ENCODE measurements at regions not wholly inside any gene's neighbourhood (a gene's known extent, or its start where the extent isn't known, plus 50 kb on each side); places are given as distances from the start of the nearest gene placed in this dataset.

GRCh38 chr22:22341736-22342135 lies 97.2 kb downstream of the VPREB1 start:
- H3K9me3 Mint-ChIP-seq: peaks cover 2% of the 10 kb centered on the region
- no peaks in the 10 kb centered on the region for H3K36me3 Mint-ChIP-seq (ENCODE audit: low read depth)
- TF ChIP-seq, protein P1, sequence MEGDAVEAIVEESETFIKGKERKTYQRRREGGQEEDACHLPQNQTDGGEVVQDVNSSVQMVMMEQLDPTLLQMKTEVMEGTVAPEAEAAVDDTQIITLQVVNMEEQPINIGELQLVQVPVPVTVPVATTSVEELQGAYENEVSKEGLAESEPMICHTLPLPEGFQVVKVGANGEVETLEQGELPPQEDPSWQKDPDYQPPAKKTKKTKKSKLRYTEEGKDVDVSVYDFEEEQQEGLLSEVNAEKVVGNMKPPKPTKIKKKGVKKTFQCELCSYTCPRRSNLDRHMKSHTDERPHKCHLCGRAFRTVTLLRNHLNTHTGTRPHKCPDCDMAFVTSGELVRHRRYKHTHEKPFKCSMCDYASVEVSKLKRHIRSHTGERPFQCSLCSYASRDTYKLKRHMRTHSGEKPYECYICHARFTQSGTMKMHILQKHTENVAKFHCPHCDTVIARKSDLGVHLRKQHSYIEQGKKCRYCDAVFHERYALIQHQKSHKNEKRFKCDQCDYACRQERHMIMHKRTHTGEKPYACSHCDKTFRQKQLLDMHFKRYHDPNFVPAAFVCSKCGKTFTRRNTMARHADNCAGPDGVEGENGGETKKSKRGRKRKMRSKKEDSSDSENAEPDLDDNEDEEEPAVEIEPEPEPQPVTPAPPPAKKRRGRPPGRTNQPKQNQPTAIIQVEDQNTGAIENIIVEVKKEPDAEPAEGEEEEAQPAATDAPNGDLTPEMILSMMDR (conservative IDR thresholded peaks at IDR 0.05): no peak
- H3K4me3 Mint-ChIP-seq: no peak overlapping the region
- H3K27ac Mint-ChIP-seq (ENCODE audit: unreplicated experiment): no peak overlapping the region
- no peak for DNase-seq (ENCODE audit: low read depth, low spot score)
- no peaks in the 10 kb centered on the region for H3K4me1 Mint-ChIP-seq
- peaks cover 71% of the 10 kb centered on the region for H3K27me3 Mint-ChIP-seq (ENCODE audit: low read depth)

DNA sequence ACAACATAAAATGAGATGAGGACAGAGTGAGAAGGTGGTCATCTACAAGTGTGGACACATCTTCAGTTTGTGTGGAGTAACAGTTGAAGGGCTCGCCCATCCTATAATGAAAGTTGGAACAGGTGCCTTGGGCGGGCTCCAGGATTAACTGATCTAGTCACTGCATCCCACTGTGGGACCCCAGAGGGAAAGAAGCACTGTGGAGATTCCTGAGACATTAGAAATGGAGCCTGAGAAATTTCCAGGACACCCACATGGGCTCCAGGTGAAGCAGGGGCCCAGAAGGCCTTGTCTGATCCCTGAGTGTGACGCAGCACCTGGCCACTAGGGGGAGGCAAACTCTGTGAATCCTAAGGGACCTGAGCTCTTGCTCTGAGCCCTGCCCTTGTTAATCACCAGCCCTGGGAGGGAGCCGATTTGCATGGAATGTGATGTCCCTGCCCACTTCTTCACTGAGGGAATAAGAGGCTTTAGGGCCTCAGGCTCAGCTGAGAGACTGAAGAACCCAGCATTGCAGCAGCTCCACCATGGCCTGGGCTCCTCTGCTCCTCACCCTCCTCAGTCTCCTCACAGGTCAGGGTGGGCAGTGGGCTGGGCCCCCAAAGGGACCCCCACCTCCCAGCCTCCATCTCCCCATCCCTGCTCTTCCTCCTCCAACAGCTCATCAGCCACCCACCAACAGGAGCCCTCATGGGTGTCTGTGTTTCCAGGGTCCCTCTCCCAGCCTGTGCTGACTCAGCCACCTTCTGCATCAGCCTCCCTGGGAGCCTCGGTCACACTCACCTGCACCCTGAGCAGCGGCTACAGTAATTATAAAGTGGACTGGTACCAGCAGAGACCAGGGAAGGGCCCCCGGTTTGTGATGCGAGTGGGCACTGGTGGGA lies 98.4 kb downstream of the VPREB1 start:
- Mint-ChIP-seq H3K4me1 (peaks cover 1% of the 10 kb centered on the region), H3K36me3 (ENCODE audit: low read depth) (no peaks in the 10 kb centered on the region), H3K27me3 (ENCODE audit: low read depth) (peaks cover 67% of the 10 kb centered on the region), H3K4me3 (no peak overlapping the region), H3K9me3 (peaks cover 2% of the 10 kb centered on the region), H3K27ac (ENCODE audit: unreplicated experiment) (no peak overlapping the region)
- TF ChIP-seq, protein P1 (conservative IDR thresholded peaks at IDR 0.05): peak; percentile 90
- DNase-seq (ENCODE audit: low read depth, low spot score): peak; percentile 33

DNA sequence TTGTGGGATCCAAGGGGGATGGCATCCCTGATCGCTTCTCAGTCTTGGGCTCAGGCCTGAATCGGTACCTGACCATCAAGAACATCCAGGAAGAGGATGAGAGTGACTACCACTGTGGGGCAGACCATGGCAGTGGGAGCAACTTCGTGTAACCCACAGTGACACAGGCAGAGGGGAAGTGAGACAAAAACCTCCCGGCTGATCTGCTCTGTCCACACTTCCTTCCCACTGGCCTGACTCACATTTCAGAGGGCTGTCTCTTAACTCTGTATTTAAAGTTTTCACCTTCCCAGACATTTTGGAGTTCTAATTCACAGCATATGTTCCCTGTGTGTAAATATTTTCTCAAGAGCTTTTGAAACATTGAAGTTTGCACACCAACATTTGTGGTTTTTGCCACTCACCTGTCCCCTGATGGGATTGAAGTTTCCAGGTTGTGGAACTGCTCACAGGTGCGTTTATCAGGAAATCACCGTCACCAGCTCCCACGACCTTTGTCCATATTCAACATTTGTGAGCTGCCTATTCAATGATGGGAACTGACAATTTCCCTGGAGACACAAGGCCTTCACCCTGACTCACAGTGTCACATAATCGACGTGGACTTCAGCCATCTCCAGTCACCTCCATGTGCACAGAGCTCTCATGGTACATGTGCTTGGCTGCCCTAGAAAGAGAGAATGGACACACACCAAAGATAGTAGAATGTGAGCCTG lies 99.2 kb downstream of the VPREB1 start:
- no peaks in the 10 kb centered on the region for H3K36me3 Mint-ChIP-seq (ENCODE audit: low read depth)
- DNase-seq (ENCODE audit: low read depth, low spot score): no peak
- TF ChIP-seq, protein P1 (conservative IDR thresholded peaks at IDR 0.05): no peak
- H3K27ac Mint-ChIP-seq (ENCODE audit: unreplicated experiment): no peak overlapping the region
- peaks cover 67% of the 10 kb centered on the region for H3K27me3 Mint-ChIP-seq (ENCODE audit: low read depth)
- H3K4me1 Mint-ChIP-seq: peaks cover 9% of the 10 kb centered on the region
- H3K9me3 Mint-ChIP-seq: no peaks in the 10 kb centered on the region
- H3K4me3 Mint-ChIP-seq: no peak overlapping the region

DNA sequence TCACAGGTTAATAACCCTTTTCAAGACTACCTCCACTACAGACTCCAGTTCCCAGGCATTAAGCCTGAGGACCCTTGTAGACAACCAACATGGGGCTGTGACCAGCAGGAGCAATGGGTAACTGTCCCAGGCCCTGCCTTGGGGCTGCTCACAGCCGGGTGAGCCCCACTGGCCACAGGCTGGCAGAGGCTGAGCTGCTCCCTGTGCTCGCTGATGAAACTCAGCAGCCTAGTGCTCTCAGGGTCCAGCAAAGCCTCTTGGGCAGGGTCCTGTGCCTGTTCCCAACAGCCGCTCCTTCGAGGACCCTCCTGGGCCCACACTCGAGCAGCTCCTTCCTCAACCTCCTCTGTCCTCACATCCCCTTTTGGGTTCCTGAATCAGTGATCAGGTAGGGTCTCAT lies 99.8 kb downstream of the VPREB1 start:
- Mint-ChIP-seq H3K36me3 (ENCODE audit: low read depth) (no peaks in the 10 kb centered on the region), H3K27ac (ENCODE audit: unreplicated experiment) (no peak overlapping the region), H3K4me1 (peaks cover 11% of the 10 kb centered on the region), H3K27me3 (ENCODE audit: low read depth) (peaks cover 67% of the 10 kb centered on the region), H3K9me3 (no peaks in the 10 kb centered on the region), H3K4me3 (no peak overlapping the region)
- no peak for DNase-seq (ENCODE audit: low read depth, low spot score)
- TF ChIP-seq, protein P1 (conservative IDR thresholded peaks at IDR 0.05): no peak

GRCh38 chr22:22345781-22346180 lies 101.2 kb downstream of the VPREB1 start:
- DNase-seq (ENCODE audit: low read depth, low spot score): no peak
- TF ChIP-seq, protein P1 (conservative IDR thresholded peaks at IDR 0.05): no peak
- Mint-ChIP-seq H3K4me1 (peaks cover 11% of the 10 kb centered on the region), H3K27ac (ENCODE audit: unreplicated experiment) (no peak overlapping the region), H3K9me3 (no peaks in the 10 kb centered on the region), H3K4me3 (no peak overlapping the region), H3K27me3 (ENCODE audit: low read depth) (peaks cover 67% of the 10 kb centered on the region), H3K36me3 (ENCODE audit: low read depth) (no peaks in the 10 kb centered on the region)

Measured in neural crest cell (in vitro differentiated cells).